Keratinocyte (primary cell): ENCODE measurements at regions not wholly inside any gene's neighbourhood (a gene's known extent, or its start where the extent isn't known, plus 50 kb on each side); places are given as distances from the start of the nearest gene placed in this dataset.

Experiments
- DNase-seq: peaks from one replicate; pipeline ENCODE4 v3.0.0-alpha.2; 2011; ENCODE audit warnings: low read depth, missing footprints, low spot score
- FAIRE-seq: peaks from 2 replicates; lab custom pipeline; 2011; peaks lifted over from hg19 to GRCh38; lab: Jason Lieb, UNC
- H2AFZ ChIP-seq: 2 replicates; pipeline ENCODE4 v1.6.0; 2012; ENCODE audit warnings: low read length, control low read depth, inconsistent platforms; ENCODE audit not compliant: control insufficient read depth
- H3K27ac ChIP-seq: 2 replicates; pipeline ENCODE4 v1.5.1; 2011; ENCODE audit warnings: low read length; ENCODE audit not compliant: control insufficient read depth, insufficient read depth
- H3K27me3 ChIP-seq: 3 replicates; pipeline ENCODE4 v1.6.0; 2011; ENCODE audit warnings: low read length; ENCODE audit not compliant: control insufficient read depth, insufficient read depth; ENCODE audit errors: extremely low read depth
- H3K36me3 ChIP-seq, 2 experiments: 2 replicates in 1 of 2; 3 replicates in 1 of 2; pipeline ENCODE4 v1.5.1; 2011; ENCODE audit warnings: low read length in 2 of 2, mild to moderate bottlenecking in 1 of 2; ENCODE audit not compliant: control insufficient read depth in 2 of 2, insufficient read depth in 2 of 2; ENCODE audit errors: extremely low read depth in 1 of 2
- H3K4me1 ChIP-seq: 3 replicates; pipeline ENCODE4 v1.5.1; 2011; ENCODE audit warnings: low read length; ENCODE audit not compliant: control insufficient read depth, insufficient read depth; ENCODE audit errors: extremely low read depth
- H3K4me2 ChIP-seq: 3 replicates; pipeline ENCODE4 v1.6.0; 2011; ENCODE audit warnings: low read depth, low read length; ENCODE audit not compliant: control insufficient read depth, insufficient read depth; ENCODE audit errors: extremely low read depth
- H3K4me3 ChIP-seq, 3 experiments: fragments of 200-600 bp in 1 of 3; sonication (generic) in 1 of 3; 2 replicates in 2 of 3; 3 replicates in 1 of 3; pipeline ENCODE4 v1.5.1; 2011 to 2016; ENCODE audit warnings: low read length in 3 of 3, mild to moderate bottlenecking in 3 of 3, control low read depth in 2 of 3, inconsistent platforms in 1 of 3, low read depth in 1 of 3, mixed read lengths in 1 of 3, mixed run types in 1 of 3, moderate library complexity in 1 of 3; ENCODE audit not compliant: control insufficient read depth in 2 of 3, insufficient read depth in 2 of 3; ENCODE audit errors: extremely low read depth in 1 of 3
- H3K79me2 ChIP-seq: 2 replicates; pipeline ENCODE4 v1.6.0; 2012; ENCODE audit warnings: low read length; ENCODE audit not compliant: control insufficient read depth, insufficient read depth
- H3K9ac ChIP-seq: 3 replicates; pipeline ENCODE4 v1.6.0; 2011; ENCODE audit warnings: low read length; ENCODE audit not compliant: control insufficient read depth, insufficient read depth; ENCODE audit errors: extremely low read depth
- H3K9me1 ChIP-seq: 3 replicates; pipeline ENCODE4 v1.6.0; 2011; ENCODE audit warnings: low read length; ENCODE audit not compliant: control insufficient read depth, insufficient read depth; ENCODE audit errors: extremely low read depth
- H3K9me3 ChIP-seq: 2 replicates; pipeline ENCODE4 v1.5.1; 2012; ENCODE audit warnings: low read depth, low read length; ENCODE audit not compliant: control insufficient read depth
- H4K20me1 ChIP-seq: 3 replicates; pipeline ENCODE4 v1.6.0; 2011; ENCODE audit warnings: low read length; ENCODE audit not compliant: control insufficient read depth, insufficient read depth; ENCODE audit errors: extremely low read depth
- EZH2 ChIP-seq: IDR thresholded peaks from one replicate; pipeline ENCODE4 v1.6.1; 2012; ENCODE audit warnings: inconsistent platforms, mild to moderate bottlenecking, low read length, moderate library complexity
- dilution Hi-C: fragments of 300-500 bp; cut with MboI; formaldehyde crosslinking; loops from one replicate; pipeline ENCODE4 v1.7.0; 2020; ENCODE audit warnings: low sequenced_read_pairs; ENCODE audit not compliant: extremely low pct_ligation_motif_present
- TF ChIP-seq, protein P1 (sequence below), 3 experiments: IDR thresholded peaks in 1 of 3; conservative IDR thresholded peaks in 1 of 3; optimal IDR thresholded peaks in 1 of 3; 2 replicates in 2 of 3; 3 replicates in 1 of 3; pipeline versions ENCODE3 to v1.5.1; 2011; ENCODE audit warnings: low read length in 3 of 3, mild to moderate bottlenecking in 3 of 3, moderate library complexity in 2 of 3, control low read depth in 1 of 3, inconsistent platforms in 1 of 3; ENCODE audit not compliant: insufficient read depth in 2 of 3; ENCODE audit errors: extremely low read depth in 1 of 3

DNA sequence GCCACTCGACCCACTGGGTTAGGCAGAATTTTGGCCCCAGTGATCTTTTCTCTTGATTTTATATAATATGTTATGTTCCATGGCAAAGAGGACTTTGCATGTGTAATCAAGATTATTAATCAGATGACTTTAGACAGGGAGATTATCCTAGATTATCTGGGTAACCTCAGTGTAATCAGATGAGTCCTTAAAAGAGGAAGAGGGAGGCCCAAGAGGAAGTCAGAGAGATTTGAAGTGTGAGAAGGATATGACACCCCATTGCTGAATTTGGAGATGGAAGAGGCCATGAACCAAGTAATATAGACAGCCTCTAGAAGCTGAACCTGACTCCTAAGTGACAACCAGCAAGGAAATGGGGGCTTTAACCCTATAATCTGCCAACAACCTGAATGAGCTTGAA lies 117.1 kb upstream of the CSF3R start:
- H2AFZ ChIP-seq = no peak overlapping the region
- TF ChIP-seq, protein P1, sequence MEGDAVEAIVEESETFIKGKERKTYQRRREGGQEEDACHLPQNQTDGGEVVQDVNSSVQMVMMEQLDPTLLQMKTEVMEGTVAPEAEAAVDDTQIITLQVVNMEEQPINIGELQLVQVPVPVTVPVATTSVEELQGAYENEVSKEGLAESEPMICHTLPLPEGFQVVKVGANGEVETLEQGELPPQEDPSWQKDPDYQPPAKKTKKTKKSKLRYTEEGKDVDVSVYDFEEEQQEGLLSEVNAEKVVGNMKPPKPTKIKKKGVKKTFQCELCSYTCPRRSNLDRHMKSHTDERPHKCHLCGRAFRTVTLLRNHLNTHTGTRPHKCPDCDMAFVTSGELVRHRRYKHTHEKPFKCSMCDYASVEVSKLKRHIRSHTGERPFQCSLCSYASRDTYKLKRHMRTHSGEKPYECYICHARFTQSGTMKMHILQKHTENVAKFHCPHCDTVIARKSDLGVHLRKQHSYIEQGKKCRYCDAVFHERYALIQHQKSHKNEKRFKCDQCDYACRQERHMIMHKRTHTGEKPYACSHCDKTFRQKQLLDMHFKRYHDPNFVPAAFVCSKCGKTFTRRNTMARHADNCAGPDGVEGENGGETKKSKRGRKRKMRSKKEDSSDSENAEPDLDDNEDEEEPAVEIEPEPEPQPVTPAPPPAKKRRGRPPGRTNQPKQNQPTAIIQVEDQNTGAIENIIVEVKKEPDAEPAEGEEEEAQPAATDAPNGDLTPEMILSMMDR (optimal IDR thresholded peaks at IDR 0.05 in 1 of 3, IDR thresholded peaks at IDR 0.05 in 1 of 3, conservative IDR thresholded peaks at IDR 0.05 in 1 of 3; ENCODE audit: extremely low read depth in 1 of 3, insufficient read depth in 2 of 3, low read length in 3 of 3) = no peak
- TF ChIP-seq EZH2 = no peak
- FAIRE-seq (no peak), DNase-seq (no peak)
- H4K20me1 ChIP-seq = no peaks in the 10 kb centered on the region
- dilution Hi-C loops = no loop called here
- H3K27ac ChIP-seq = no peak overlapping the region
- peaks cover 11% of the 10 kb centered on the region for H3K27me3 ChIP-seq
- H3K4me1 ChIP-seq = no peaks in the 10 kb centered on the region
- no peaks in the 10 kb centered on the region for H3K9me3 ChIP-seq
- H3K79me2 ChIP-seq = no peaks in the 10 kb centered on the region
- no peak overlapping the region for H3K4me3 ChIP-seq
- H3K4me2 ChIP-seq = no peak overlapping the region
- no peak overlapping the region for H3K9ac ChIP-seq
- no peaks in the 10 kb centered on the region for H3K36me3 ChIP-seq
- no peaks in the 10 kb centered on the region for H3K9me1 ChIP-seq

DNA sequence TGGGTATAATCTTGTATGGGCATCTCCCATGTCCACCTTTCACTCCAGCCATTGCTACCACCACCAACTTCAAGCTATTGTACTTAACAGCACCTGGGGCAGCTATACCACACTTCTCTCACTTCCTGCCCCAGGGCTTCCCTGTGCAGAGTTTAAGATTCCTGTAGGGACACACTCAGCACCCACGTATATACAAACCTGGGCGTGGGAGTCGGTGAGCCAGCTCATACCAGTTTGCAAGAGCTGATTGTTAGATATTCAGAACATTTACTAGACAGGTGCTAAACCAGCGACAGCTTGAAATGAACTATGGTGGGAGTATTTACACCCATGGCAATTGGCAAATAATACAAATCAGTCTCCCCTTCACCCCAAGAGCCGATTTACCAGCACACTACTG lies 114.8 kb upstream of the CSF3R start:
- Histone ChIP-seq H4K20me1 (no peaks in the 10 kb centered on the region), H3K9me1 (no peaks in the 10 kb centered on the region), H2AFZ (no peak overlapping the region), H3K27me3 (peaks cover 19% of the 10 kb centered on the region), H3K79me2 (no peaks in the 10 kb centered on the region), H3K4me1 (no peaks in the 10 kb centered on the region), H3K4me3 (no peak overlapping the region), H3K9me3 (no peaks in the 10 kb centered on the region), H3K36me3 (no peaks in the 10 kb centered on the region), H3K27ac (no peak overlapping the region), H3K9ac (no peak overlapping the region), H3K4me2 (no peak overlapping the region)
- dilution Hi-C loops = no loop called here
- TF ChIP-seq, protein P1 (optimal IDR thresholded peaks at IDR 0.05 in 1 of 3, IDR thresholded peaks at IDR 0.05 in 1 of 3, conservative IDR thresholded peaks at IDR 0.05 in 1 of 3; ENCODE audit: extremely low read depth in 1 of 3, insufficient read depth in 2 of 3, low read length in 3 of 3) = no peak
- no peak for TF ChIP-seq EZH2
- no peak for DNase-seq
- FAIRE-seq = no peak
